Skeletal muscle satellite cell (primary cell): ENCODE measurements at regions not wholly inside any gene's neighbourhood (a gene's known extent, or its start where the extent isn't known, plus 50 kb on each side); places are given as distances from the start of the nearest gene placed in this dataset. TPM values are rescaled to one million over a fixed set of nuclear protein-coding genes. Genes with fewer than 3 reads are reported as not detected.
"Not testable (repeated sequence)": the region's sequence is repeated elsewhere in the genome, so short reads cannot be mapped to it uniquely, and the experiment has no call there.

Experiments
- H3K27me3 ChIP-seq: 2 replicates; pipeline ENCODE4 v1.7.0; 2013; ENCODE audit warnings: low read length; ENCODE audit not compliant: control insufficient read depth, insufficient read depth
- H3K36me3 ChIP-seq: 2 replicates; pipeline ENCODE4 v1.7.0; 2013; ENCODE audit warnings: mild to moderate bottlenecking, control low read depth, low read length; ENCODE audit not compliant: insufficient read depth
- H3K4me1 ChIP-seq: 2 replicates; pipeline ENCODE4 v1.7.0; 2013; ENCODE audit warnings: low read length; ENCODE audit not compliant: control insufficient read depth, insufficient read depth
- H3K4me2 ChIP-seq: 2 replicates; pipeline ENCODE4 v1.7.0; 2013; ENCODE audit warnings: mild to moderate bottlenecking, low read length
- H3K4me3 ChIP-seq: 2 replicates; pipeline ENCODE4 v1.7.0; 2013; ENCODE audit warnings: low read length
- H3K9ac ChIP-seq: 2 replicates; pipeline ENCODE4 v1.7.0; 2013; ENCODE audit warnings: mild to moderate bottlenecking, low read depth, low read length, moderate library complexity
- H3K9me3 ChIP-seq: replicated peaks from 2 replicates; pipeline ENCODE4 v1.7.0; 2013; ENCODE audit warnings: mild to moderate bottlenecking, control low read depth, low read length
- small RNA-seq: library from RNA; depleted of rRNA; stranded (forward); fragments of <200 nt; gene quantifications from one replicate; pipeline ENCODE3, GENCODE V24; 2012

DNA sequence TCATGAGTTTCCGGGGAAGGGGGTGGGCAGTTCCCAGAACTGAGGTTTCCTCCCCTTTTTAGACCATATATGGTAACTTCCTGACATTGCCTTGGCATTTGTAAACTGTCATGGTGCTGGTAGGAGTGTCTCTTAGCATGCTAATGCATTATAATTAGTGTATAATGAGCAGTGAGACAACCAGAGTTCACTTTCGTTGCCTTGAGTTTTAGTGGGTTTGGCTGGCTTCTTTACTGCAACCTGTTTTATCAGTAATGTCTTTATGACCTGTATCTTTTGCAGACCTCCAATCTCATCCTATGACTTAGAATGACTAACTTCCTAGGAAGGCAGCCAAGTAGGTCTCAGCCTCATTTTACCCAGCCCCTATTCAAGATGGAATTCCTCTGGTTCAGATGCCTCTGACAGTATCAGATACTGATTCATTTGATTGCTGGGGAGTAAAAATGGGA, 447.3 kb downstream of the XIRP2 start:
- Histone ChIP-seq H3K9ac (no peak overlapping the region), H3K9me3 (no peaks in the 10 kb centered on the region), H3K4me3 (no peak overlapping the region), H3K4me1 (peaks cover 3% of the 10 kb centered on the region), H3K36me3 (no peaks in the 10 kb centered on the region), H3K4me2 (no peak overlapping the region), H3K27me3 (no peaks in the 10 kb centered on the region)

DNA sequence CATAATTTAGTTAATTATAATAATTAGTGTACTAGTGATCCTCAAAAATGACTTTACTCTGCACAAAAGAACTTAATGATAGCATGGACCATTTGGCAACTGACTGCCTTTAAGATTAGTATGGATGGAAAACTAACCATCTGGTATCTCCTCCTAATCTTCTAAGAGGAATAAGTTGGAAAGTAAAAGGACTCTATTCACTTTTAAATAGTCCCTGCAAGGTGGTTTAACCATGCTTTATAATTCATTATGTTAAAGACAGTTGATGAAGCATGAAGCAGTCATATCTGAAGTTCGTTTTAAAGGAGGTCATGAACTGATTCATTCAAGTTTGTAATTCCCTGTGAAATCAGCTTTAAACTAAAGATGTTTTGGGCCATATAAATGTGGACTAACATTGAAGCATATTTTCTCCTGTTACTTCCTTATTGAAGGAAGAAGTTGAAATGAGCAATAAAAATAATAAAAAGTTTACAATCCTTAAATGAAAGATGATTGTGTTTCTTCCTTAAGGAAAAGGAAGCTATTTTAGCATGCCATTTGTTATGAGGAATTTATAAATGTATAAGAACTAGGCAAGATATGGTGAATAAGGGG, 446.0 kb downstream of the XIRP2 start:
- H3K9me3 ChIP-seq = no peaks in the 10 kb centered on the region
- no peak overlapping the region for H3K4me2 ChIP-seq
- H3K27me3 ChIP-seq = no peaks in the 10 kb centered on the region
- H3K9ac ChIP-seq = no peak overlapping the region
- H3K36me3 ChIP-seq = no peaks in the 10 kb centered on the region
- no peak overlapping the region for H3K4me3 ChIP-seq
- peaks cover 3% of the 10 kb centered on the region for H3K4me1 ChIP-seq

DNA sequence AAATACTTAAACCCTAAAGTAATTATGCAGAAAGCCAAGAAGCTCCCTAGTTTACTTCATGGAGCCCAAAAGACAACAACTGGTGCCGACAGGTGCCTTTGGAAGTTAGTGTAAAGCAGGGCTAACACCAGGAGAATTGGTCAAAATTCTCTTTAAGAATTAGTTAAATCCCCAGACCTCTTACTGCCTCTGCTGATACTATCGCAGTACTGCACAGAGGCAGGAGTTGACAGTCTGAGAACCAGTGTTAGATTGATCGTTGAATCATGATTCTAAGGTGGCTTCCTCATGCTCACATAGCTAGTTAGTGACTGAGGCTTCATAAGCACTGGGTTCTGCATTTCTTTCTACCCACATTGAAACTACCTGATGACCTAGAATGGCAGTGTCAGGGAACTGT, 445.0 kb downstream of the XIRP2 start:
- H3K4me3 ChIP-seq = no peak overlapping the region
- H3K9ac ChIP-seq = no peak overlapping the region
- no peaks in the 10 kb centered on the region for H3K9me3 ChIP-seq
- no peaks in the 10 kb centered on the region for H3K36me3 ChIP-seq
- no peak overlapping the region for H3K4me2 ChIP-seq
- H3K27me3 ChIP-seq = no peaks in the 10 kb centered on the region
- H3K4me1 ChIP-seq = peaks cover 3% of the 10 kb centered on the region

GRCh38 chr2:167332358-167332757, 444.1 kb downstream of the XIRP2 start:
- no peak overlapping the region for H3K4me2 ChIP-seq
- no peaks in the 10 kb centered on the region for H3K9me3 ChIP-seq
- no peaks in the 10 kb centered on the region for H3K36me3 ChIP-seq
- H3K4me3 ChIP-seq = no peak overlapping the region
- H3K27me3 ChIP-seq = no peaks in the 10 kb centered on the region
- no peak overlapping the region for H3K9ac ChIP-seq
- H3K4me1 ChIP-seq = peaks cover 3% of the 10 kb centered on the region

GRCh38 chr2:167331636-167332232, 443.5 kb downstream of the XIRP2 start:
- no peak overlapping the region for H3K4me2 ChIP-seq
- no peaks in the 10 kb centered on the region for H3K36me3 ChIP-seq
- no peaks in the 10 kb centered on the region for H3K9me3 ChIP-seq
- no peaks in the 10 kb centered on the region for H3K27me3 ChIP-seq
- H3K4me1 ChIP-seq = peaks cover 3% of the 10 kb centered on the region
- no peak overlapping the region for H3K9ac ChIP-seq
- H3K4me3 ChIP-seq = no peak overlapping the region

- not testable (repeated sequence) for H3K36me3 ChIP-seq, H3K4me3 ChIP-seq, H3K9ac ChIP-seq, H3K4me2 ChIP-seq, H3K27me3 ChIP-seq, H3K4me1 ChIP-seq, H3K9me3 ChIP-seq
Observed at GRCh38 chr2:167328808-167329207, 440.5 kb downstream of the XIRP2 start.

- no peak overlapping the region for H3K4me2 ChIP-seq
- H3K9ac ChIP-seq = no peak overlapping the region
- no peaks in the 10 kb centered on the region for H3K4me1 ChIP-seq
- no peaks in the 10 kb centered on the region for H3K9me3 ChIP-seq
- no peak overlapping the region for H3K4me3 ChIP-seq
- no peaks in the 10 kb centered on the region for H3K27me3 ChIP-seq
- no peaks in the 10 kb centered on the region for H3K36me3 ChIP-seq
Observed at GRCh38 chr2:167322795-167323194, 434.5 kb downstream of the XIRP2 start.

- no peaks in the 10 kb centered on the region for H3K27me3 ChIP-seq
- H3K9me3 ChIP-seq = no peaks in the 10 kb centered on the region
- no peak overlapping the region for H3K4me3 ChIP-seq
- no peak overlapping the region for H3K4me2 ChIP-seq
- no peak overlapping the region for H3K9ac ChIP-seq
- no peaks in the 10 kb centered on the region for H3K36me3 ChIP-seq
- no peaks in the 10 kb centered on the region for H3K4me1 ChIP-seq
Observed at GRCh38 chr2:167318581-167318980, 430.3 kb downstream of the XIRP2 start.

DNA sequence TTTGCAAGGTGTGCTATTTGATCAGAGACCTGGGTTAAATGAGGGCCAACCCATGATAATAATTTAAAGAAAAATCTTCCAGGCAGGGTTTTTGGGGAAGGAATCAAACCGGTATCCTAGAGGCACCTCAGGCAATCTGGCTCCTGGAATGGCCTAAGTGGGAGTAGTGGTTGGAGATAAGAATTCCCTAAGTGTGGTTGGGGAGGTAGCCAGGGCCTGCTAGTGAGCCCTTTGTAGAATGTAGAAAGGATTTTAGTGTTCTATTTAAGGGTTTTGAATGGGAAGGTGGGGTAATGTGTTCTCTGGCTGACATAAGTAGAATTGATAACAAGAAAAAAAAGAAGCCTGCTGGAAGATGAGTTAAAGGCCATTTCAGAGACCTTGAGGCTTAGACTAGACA, 422.2 kb downstream of the XIRP2 start:
- H3K4me1 ChIP-seq = no peaks in the 10 kb centered on the region
- no peak overlapping the region for H3K9ac ChIP-seq
- H3K36me3 ChIP-seq = no peaks in the 10 kb centered on the region
- H3K9me3 ChIP-seq = no peaks in the 10 kb centered on the region
- H3K4me2 ChIP-seq = no peak overlapping the region
- H3K4me3 ChIP-seq = no peak overlapping the region
- H3K27me3 ChIP-seq = no peaks in the 10 kb centered on the region

Small RNAs in the stretch of these regions (small RNA-seq; reads per million reads assigned to genes)
- not detected for gene RNU7-148P
